Upper lobe of left lung (tissue), 4 donors: ENCODE measurements at regions not wholly inside any gene's neighbourhood (a gene's known extent, or its start where the extent isn't known, plus 50 kb on each side); places are given as distances from the start of the nearest gene placed in this dataset.

Experiments
- CTCF ChIP-seq, 6 experiments: fragments of 450-650 bp in 4 of 6; fragments of 200-600 bp in 2 of 6; sonication (generic) in 2 of 6; IDR thresholded peaks; one replicate each; pipeline ENCODE4 v1.5.1; 2016 to 2019; ENCODE audit warnings: antibody characterized with exemption in 6 of 6
- EP300 ChIP-seq, 4 donors: sonication (generic); formaldehyde crosslinking; IDR thresholded peaks; one replicate each; pipeline ENCODE4 v1.5.1; 2017; ENCODE audit warnings: antibody characterized with exemption in 4 of 4, control low read depth in 2 of 4
- POLR2A ChIP-seq, 4 donors: fragments of 450-650 bp; IDR thresholded peaks; one replicate each; pipeline ENCODE4 v1.5.1; 2016 to 2017; ENCODE audit warnings: antibody characterized with exemption in 4 of 4, mild to moderate bottlenecking in 2 of 4

- TF ChIP-seq EP300 (IDR thresholded peaks at IDR 0.05) (no peak), CTCF (IDR thresholded peaks at IDR 0.05) (no peak), POLR2A (IDR thresholded peaks at IDR 0.05) (no peak)
Observed at GRCh38 chr2:35708411-35708923, 647.1 kb upstream of the CRIM1 start.
